ENCODE measurements at regions not wholly inside any gene's neighbourhood (a gene's known extent, or its start where the extent isn't known, plus 50 kb on each side); places are given as distances from the start of the nearest gene placed in this dataset.
"Not testable (repeated sequence)": the region's sequence is repeated elsewhere in the genome, so short reads cannot be mapped to it uniquely, and the experiment has no call there.

GRCh38 chr21:9837946-9838737, 683.2 kb upstream of the TPTE start:
- DNase-seq, result peak in 1 of 2 experiments; percentile 2

GRCh38 chr21:9838738-9839642, 682.4 kb upstream of the TPTE start:
- no peak for DNase-seq

- not testable (repeated sequence) for DNase-seq
These were observed 677.3 kb upstream of the TPTE start for GRCh38 chr21:9844106-9844505.

GRCh38 chr21:9847511-9847910, 673.9 kb upstream of the TPTE start:
- not testable (repeated sequence) for DNase-seq

- not testable (repeated sequence) for DNase-seq
These were observed 670.2 kb upstream of the TPTE start for GRCh38 chr21:9851166-9851565.

- DNase-seq, result not testable (repeated sequence)
These were observed 669.7 kb upstream of the TPTE start for GRCh38 chr21:9851695-9852094.

GRCh38 chr21:9857563-9857962, 663.8 kb upstream of the TPTE start:
- not testable (repeated sequence) for DNase-seq

- not testable (repeated sequence) for DNase-seq
These were observed 661.5 kb upstream of the TPTE start for GRCh38 chr21:9859865-9860264.

GRCh38 chr21:9862456-9862855, 658.9 kb upstream of the TPTE start:
- DNase-seq, result not testable (repeated sequence)

- not testable (repeated sequence) for DNase-seq
These were observed 653.6 kb upstream of the TPTE start for GRCh38 chr21:9867815-9868214.

GRCh38 chr21:9873096-9873495, 648.3 kb upstream of the TPTE start:
- DNase-seq, result not testable (repeated sequence)

GRCh38 chr21:9874136-9874535, 647.2 kb upstream of the TPTE start:
- not testable (repeated sequence) for DNase-seq

GRCh38 chr21:9881430-9881829, 640.0 kb upstream of the TPTE start:
- not testable (repeated sequence) for DNase-seq

- DNase-seq, result not testable (repeated sequence)
These were observed 638.3 kb upstream of the TPTE start for GRCh38 chr21:9883047-9883446.

GRCh38 chr21:9883571-9884282, 637.7 kb upstream of the TPTE start:
- not testable (repeated sequence) for DNase-seq

- DNase-seq, result not testable (repeated sequence)
These were observed 632.9 kb upstream of the TPTE start for GRCh38 chr21:9888500-9888899.

- not testable (repeated sequence) for DNase-seq
These were observed 617.8 kb upstream of the TPTE start for GRCh38 chr21:9903579-9903978.

- not testable (repeated sequence) for DNase-seq
These were observed 607.2 kb upstream of the TPTE start for GRCh38 chr21:9914135-9914534.

- not testable (repeated sequence) for DNase-seq
These were observed 601.9 kb upstream of the TPTE start for GRCh38 chr21:9919446-9919845.

GRCh38 chr21:9943639-9944038, 577.7 kb upstream of the TPTE start:
- DNase-seq, result not testable (repeated sequence)

GRCh38 chr21:9946057-9946456, 575.3 kb upstream of the TPTE start:
- DNase-seq, result not testable (repeated sequence)

- not testable (repeated sequence) for DNase-seq
These were observed 571.7 kb upstream of the TPTE start for GRCh38 chr21:9949510-9950289.
